Trophoblast cell (in vitro differentiated cells and primary cell): ENCODE measurements at regions not wholly inside any gene's neighbourhood (a gene's known extent, or its start where the extent isn't known, plus 50 kb on each side); places are given as distances from the start of the nearest gene placed in this dataset.

Experiments used
- DNase-seq, 2 donors: peaks; one replicate each; pipeline ENCODE4 v3.0.0-alpha.2; 2016
- H2AFZ ChIP-seq: 2 replicates; pipeline ENCODE4 v1.6.1; 2013; ENCODE audit warnings: low read length, moderate library complexity, mild to moderate bottlenecking; ENCODE audit not compliant: insufficient read depth, poor library complexity
- H2AK5ac ChIP-seq: 2 replicates; pipeline ENCODE4 v1.6.1; 2013; ENCODE audit warnings: mild to moderate bottlenecking, low read length
- H2BK120ac ChIP-seq: 2 replicates; pipeline ENCODE4 v1.6.1; 2013; ENCODE audit warnings: low read length, mild to moderate bottlenecking, moderate library complexity; ENCODE audit not compliant: insufficient read depth, poor library complexity
- H2BK12ac ChIP-seq: 2 replicates; pipeline ENCODE4 v1.6.1; 2013; ENCODE audit warnings: mild to moderate bottlenecking, low read length, moderate library complexity
- H2BK5ac ChIP-seq: 2 replicates; pipeline ENCODE4 v1.6.1; 2013; ENCODE audit warnings: low read length, low read depth, moderate library complexity, mild to moderate bottlenecking; ENCODE audit not compliant: poor library complexity
- H3K14ac ChIP-seq: 2 replicates; pipeline ENCODE4 v1.6.1; 2013; ENCODE audit warnings: mild to moderate bottlenecking, low read length
- H3K18ac ChIP-seq: 2 replicates; pipeline ENCODE4 v1.6.1; 2013; ENCODE audit warnings: mild to moderate bottlenecking, low read length
- H3K23ac ChIP-seq: 2 replicates; pipeline ENCODE4 v1.6.1; 2013; ENCODE audit warnings: low read length
- H3K27ac ChIP-seq: 2 replicates; pipeline ENCODE4 v1.5.1; 2013; ENCODE audit warnings: low read depth, mild to moderate bottlenecking, inconsistent platforms, low read length, moderate library complexity
- H3K27me3 ChIP-seq: 2 replicates; pipeline ENCODE4 v1.6.1; 2013; ENCODE audit warnings: inconsistent platforms, mild to moderate bottlenecking, low read length, moderate library complexity; ENCODE audit not compliant: insufficient read depth
- H3K36me3 ChIP-seq, 2 experiments: 1 replicate in 1 of 2; 2 replicates in 1 of 2; pipeline ENCODE4 v1.6.1; 2013; ENCODE audit warnings: low read length in 2 of 2, mild to moderate bottlenecking in 2 of 2, moderate library complexity in 1 of 2; ENCODE audit not compliant: insufficient read depth in 2 of 2, control insufficient read depth in 1 of 2
- H3K4ac ChIP-seq: 2 replicates; pipeline ENCODE4 v1.6.1; 2013; ENCODE audit warnings: low read depth, mild to moderate bottlenecking, low read length, moderate library complexity
- H3K4me1 ChIP-seq, 2 experiments: 1 replicate in 1 of 2; 2 replicates in 1 of 2; pipeline ENCODE4 v1.6.1; 2013; ENCODE audit warnings: low read length in 2 of 2, mild to moderate bottlenecking in 2 of 2, moderate library complexity in 1 of 2; ENCODE audit not compliant: insufficient read depth in 2 of 2, control insufficient read depth in 1 of 2
- H3K4me2 ChIP-seq: 2 replicates; pipeline ENCODE4 v1.6.1; 2013; ENCODE audit warnings: inconsistent platforms, mild to moderate bottlenecking, low read length, moderate library complexity
- H3K4me3 ChIP-seq: 2 replicates; pipeline ENCODE4 v1.5.1; 2013; ENCODE audit warnings: mild to moderate bottlenecking, low read depth, low read length, inconsistent platforms
- H3K79me1 ChIP-seq: one replicate; pipeline ENCODE4 v1.6.1; 2013; ENCODE audit warnings: low read length
- H3K79me2 ChIP-seq: 2 replicates; pipeline ENCODE4 v1.6.1; 2013; ENCODE audit warnings: low read length, mild to moderate bottlenecking; ENCODE audit not compliant: control insufficient read depth, insufficient read depth, poor library complexity
- H3K9ac ChIP-seq: 2 replicates; pipeline ENCODE4 v1.6.1; 2013; ENCODE audit warnings: mild to moderate bottlenecking, low read length
- H3K9me3 ChIP-seq: 2 replicates; pipeline ENCODE4 v1.6.1; 2013; ENCODE audit warnings: low read depth, mild to moderate bottlenecking, control low read depth, inconsistent platforms, low read length; ENCODE audit not compliant: insufficient read depth
- H4K12ac ChIP-seq: 2 replicates; pipeline ENCODE4 v1.6.1; 2013; ENCODE audit warnings: low read depth, mild to moderate bottlenecking, low read length, moderate library complexity
- H4K8ac ChIP-seq: 2 replicates; pipeline ENCODE4 v1.6.1; 2013; ENCODE audit warnings: low read depth, mild to moderate bottlenecking, low read length, moderate library complexity
- H4K91ac ChIP-seq: one replicate; pipeline ENCODE4 v1.6.1; 2013; ENCODE audit warnings: low read depth, mild to moderate bottlenecking, low read length, moderate library complexity
- WGBS: extraction: QIAGEN DNeasy Blood & Tissue Kit; methylation state at CpG from one replicate; pipeline ENCODE4 v1.1.7; 2013; ENCODE audit warnings: missing lambda C conversion rate; ENCODE audit not compliant: insufficient read length, insufficient coverage; ENCODE audit errors: extremely low coverage; 5-methylcytosine and 5-hydroxymethylcytosine counted together

DNA sequence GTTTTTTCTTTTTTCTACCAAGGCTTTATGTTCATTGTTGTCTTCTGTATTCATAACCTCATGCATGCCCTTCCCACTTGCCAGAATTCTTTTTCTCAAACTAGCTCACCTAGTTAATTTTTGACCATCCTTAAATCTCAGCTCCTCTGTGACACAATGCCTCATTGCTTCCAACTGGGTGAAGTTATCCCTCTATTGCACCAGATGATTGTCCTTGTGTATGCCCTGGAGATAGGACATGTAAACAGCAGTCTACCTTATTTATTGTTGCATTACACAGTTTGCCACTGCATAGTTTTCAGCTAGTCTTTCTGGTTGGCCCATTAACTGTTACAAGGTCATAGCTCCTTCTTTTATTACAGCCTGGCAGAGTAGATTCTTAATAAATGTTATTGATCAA is 763.1 kb upstream of the COBL start:
- H3K4me2 ChIP-seq = no peak overlapping the region
- no peak overlapping the region for H4K8ac ChIP-seq
- H3K79me1 ChIP-seq = no peaks in the 10 kb centered on the region
- H3K4me1 ChIP-seq = no peaks in the 10 kb centered on the region
- DNase-seq = no peak
- H2BK120ac ChIP-seq = no peak overlapping the region
- no peak overlapping the region for H2AFZ ChIP-seq
- no peak overlapping the region for H3K4ac ChIP-seq
- H3K9me3 ChIP-seq = no peaks in the 10 kb centered on the region
- no peak overlapping the region for H4K91ac ChIP-seq
- H2BK12ac ChIP-seq = no peak overlapping the region
- H2BK5ac ChIP-seq = no peak overlapping the region
- no peak overlapping the region for H3K27ac ChIP-seq
- H2AK5ac ChIP-seq = no peak overlapping the region
- H3K9ac ChIP-seq = no peak overlapping the region
- no peaks in the 10 kb centered on the region for H3K27me3 ChIP-seq
- no peak overlapping the region for H3K23ac ChIP-seq
- no peak overlapping the region for H4K12ac ChIP-seq
- no peak overlapping the region for H3K4me3 ChIP-seq
- H3K18ac ChIP-seq = no peak overlapping the region
- no peaks in the 10 kb centered on the region for H3K36me3 ChIP-seq
- H3K79me2 ChIP-seq = no peaks in the 10 kb centered on the region
- no peak overlapping the region for H3K14ac ChIP-seq

DNA sequence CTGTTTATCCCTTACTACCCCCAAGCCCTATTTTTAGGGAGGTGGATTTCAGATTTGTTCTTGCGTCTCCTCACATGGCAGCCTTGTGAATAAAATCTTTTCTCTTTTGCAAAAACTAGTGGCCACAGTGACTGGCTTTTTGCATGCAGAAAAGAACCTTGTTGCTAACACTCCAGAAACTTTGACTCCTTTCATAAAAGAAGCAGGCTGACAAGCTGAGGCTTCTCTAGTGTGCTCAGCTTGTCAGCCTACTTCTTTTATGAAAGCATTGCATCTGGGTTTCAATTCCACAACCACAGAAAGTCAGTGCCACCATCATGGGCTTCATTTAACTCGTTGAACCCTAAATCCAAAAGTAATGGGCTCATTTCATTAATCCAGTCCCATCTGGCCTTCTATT is 761.0 kb upstream of the COBL start:
- H3K36me3 ChIP-seq = no peaks in the 10 kb centered on the region
- H3K9me3 ChIP-seq = no peaks in the 10 kb centered on the region
- no peaks in the 10 kb centered on the region for H3K79me1 ChIP-seq
- H2AFZ ChIP-seq = no peak overlapping the region
- no peak overlapping the region for H3K4me3 ChIP-seq
- H4K12ac ChIP-seq = no peak overlapping the region
- no peak overlapping the region for H3K18ac ChIP-seq
- H2BK5ac ChIP-seq = no peak overlapping the region
- no peak overlapping the region for H3K23ac ChIP-seq
- H4K91ac ChIP-seq = no peak overlapping the region
- no peaks in the 10 kb centered on the region for H3K79me2 ChIP-seq
- no peak overlapping the region for H3K27ac ChIP-seq
- H3K27me3 ChIP-seq = no peaks in the 10 kb centered on the region
- no peak overlapping the region for H3K9ac ChIP-seq
- H2BK120ac ChIP-seq = no peak overlapping the region
- H3K14ac ChIP-seq = no peak overlapping the region
- H2BK12ac ChIP-seq = no peak overlapping the region
- H3K4ac ChIP-seq = no peak overlapping the region
- H2AK5ac ChIP-seq = no peak overlapping the region
- no peak for DNase-seq
- H4K8ac ChIP-seq = no peak overlapping the region
- no peak overlapping the region for H3K4me2 ChIP-seq
- WGBS = no CpG with 5 or more reads among the region's 2 CpGs
- no peaks in the 10 kb centered on the region for H3K4me1 ChIP-seq

DNA sequence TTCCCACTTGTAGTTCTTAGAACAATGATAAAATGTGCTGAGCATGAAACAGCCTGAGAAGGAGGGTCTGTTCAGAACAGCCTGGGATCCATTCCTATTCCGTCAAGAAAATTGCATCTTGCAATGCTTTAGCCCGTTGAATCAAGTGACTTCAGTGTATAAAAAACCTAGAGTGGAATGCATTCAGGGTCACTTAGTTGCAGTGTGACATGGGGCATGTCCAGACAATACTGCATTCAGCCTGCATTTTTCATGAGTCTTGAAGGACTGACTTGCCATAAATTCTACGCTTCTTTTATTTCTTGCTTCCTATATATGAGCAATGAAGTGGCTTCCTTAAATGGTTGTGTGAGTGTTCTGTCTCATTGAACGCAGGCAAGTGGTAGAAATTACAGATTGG is 758.3 kb upstream of the COBL start:
- Histone ChIP-seq H3K79me2 (no peaks in the 10 kb centered on the region), H3K27ac (no peak overlapping the region), H3K4me1 (no peaks in the 10 kb centered on the region), H3K18ac (no peak overlapping the region), H4K8ac (no peak overlapping the region), H2AFZ (no peak overlapping the region), H2BK120ac (no peak overlapping the region), H3K9me3 (no peaks in the 10 kb centered on the region), H4K12ac (no peak overlapping the region), H2AK5ac (no peak overlapping the region), H2BK5ac (no peak overlapping the region), H3K23ac (no peak overlapping the region), H3K36me3 (no peaks in the 10 kb centered on the region), H2BK12ac (no peak overlapping the region), H3K4ac (no peak overlapping the region), H3K27me3 (no peaks in the 10 kb centered on the region), H4K91ac (no peak overlapping the region), H3K4me3 (no peak overlapping the region), H3K14ac (no peak overlapping the region), H3K9ac (no peak overlapping the region), H3K4me2 (no peak overlapping the region), H3K79me1 (no peaks in the 10 kb centered on the region)
- no CpG with 5 or more reads among the region's 4 CpGs for WGBS
- DNase-seq = no peak

DNA sequence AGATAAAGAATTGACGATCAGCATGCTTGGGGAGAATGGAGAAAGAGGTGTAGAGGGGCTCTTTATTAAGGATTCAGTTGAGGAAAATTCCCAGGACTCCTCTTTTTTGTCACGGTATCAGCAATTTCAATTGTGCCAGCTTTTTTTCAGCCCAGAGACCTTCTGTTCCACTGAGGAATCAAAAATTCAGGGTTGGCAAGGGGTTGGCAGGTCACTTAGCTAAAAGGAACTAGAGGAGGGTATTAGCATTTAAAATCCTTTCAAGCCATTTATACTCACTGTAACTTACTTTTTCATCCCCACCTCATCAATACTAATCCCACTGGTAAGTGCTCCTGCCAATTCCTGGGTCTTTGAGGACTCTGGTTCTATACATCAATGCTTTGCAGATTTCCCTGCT is 757.5 kb upstream of the COBL start:
- Histone ChIP-seq H2BK120ac (no peak overlapping the region), H3K4me3 (no peak overlapping the region), H4K91ac (no peak overlapping the region), H3K27ac (no peak overlapping the region), H3K36me3 (no peaks in the 10 kb centered on the region), H3K4me1 (no peaks in the 10 kb centered on the region), H3K79me1 (no peaks in the 10 kb centered on the region), H2BK5ac (no peak overlapping the region), H3K79me2 (no peaks in the 10 kb centered on the region), H4K8ac (no peak overlapping the region), H3K9me3 (no peaks in the 10 kb centered on the region), H3K9ac (no peak overlapping the region), H3K14ac (no peak overlapping the region), H3K27me3 (no peaks in the 10 kb centered on the region), H3K23ac (no peak overlapping the region), H3K18ac (no peak overlapping the region), H4K12ac (no peak overlapping the region), H2BK12ac (no peak overlapping the region), H2AFZ (no peak overlapping the region), H3K4ac (no peak overlapping the region), H3K4me2 (no peak overlapping the region), H2AK5ac (no peak overlapping the region)
- WGBS = no CpG with 5 or more reads among the region's 2 CpGs
- DNase-seq = no peak

DNA sequence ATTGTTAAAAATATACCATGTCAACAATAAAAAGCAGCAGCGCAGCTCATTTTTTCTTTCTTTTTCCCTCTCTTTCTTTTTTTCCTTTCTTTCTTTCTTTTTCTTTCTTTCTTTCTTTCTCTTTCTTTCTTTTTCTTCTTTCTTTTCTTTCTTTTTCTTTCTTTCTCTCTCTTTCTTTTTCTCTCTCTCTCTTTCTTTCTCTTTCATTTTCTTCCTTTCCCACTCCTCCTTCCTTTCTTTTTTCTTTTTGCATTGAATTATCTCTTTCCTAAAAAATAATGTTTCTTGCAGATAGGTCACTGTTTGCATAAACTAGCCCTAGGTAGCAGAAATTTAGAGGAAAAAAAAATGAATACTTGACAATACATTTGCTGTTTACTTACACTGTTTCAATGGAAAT is 755.1 kb upstream of the COBL start:
- Histone ChIP-seq H3K18ac (no peak overlapping the region), H3K4me1 (no peaks in the 10 kb centered on the region), H3K4ac (no peak overlapping the region), H2AK5ac (no peak overlapping the region), H3K79me2 (no peaks in the 10 kb centered on the region), H3K9ac (no peak overlapping the region), H2BK5ac (no peak overlapping the region), H3K27ac (no peak overlapping the region), H2BK12ac (no peak overlapping the region), H3K4me3 (no peak overlapping the region), H3K9me3 (no peaks in the 10 kb centered on the region), H3K14ac (no peak overlapping the region), H4K12ac (no peak overlapping the region), H3K23ac (no peak overlapping the region), H3K4me2 (no peak overlapping the region), H2BK120ac (no peak overlapping the region), H3K79me1 (no peaks in the 10 kb centered on the region), H3K27me3 (no peaks in the 10 kb centered on the region), H4K91ac (no peak overlapping the region), H2AFZ (no peak overlapping the region), H4K8ac (no peak overlapping the region), H3K36me3 (no peaks in the 10 kb centered on the region)
- DNase-seq = no peak
- WGBS = no CpG with 5 or more reads among the region's 1 CpG
